MG63 (cell line): ENCODE measurements at regions not wholly inside any gene's neighbourhood (a gene's known extent, or its start where the extent isn't known, plus 50 kb on each side); places are given as distances from the start of the nearest gene placed in this dataset.

ENCODE experiments used
- DNase-seq: peaks from one replicate; pipeline ENCODE4 v3.0.0-alpha.2; 2020
- H3K27me3 ChIP-seq: fragments of 250-450 bp; sonication (Bioruptor Pico); 2 replicates; pipeline ENCODE4 v1.5.1; 2020; ENCODE audit warnings: mild to moderate bottlenecking, moderate library complexity
- H3K36me3 ChIP-seq: fragments of 250-450 bp; sonication (Bioruptor Pico); 2 replicates; pipeline ENCODE4 v1.5.1; 2020; ENCODE audit warnings: mild to moderate bottlenecking, moderate library complexity
- H3K4me3 ChIP-seq: fragments of 250-450 bp; sonication (Bioruptor Pico); 2 replicates; pipeline ENCODE4 v1.5.1; 2020; ENCODE audit warnings: mild to moderate bottlenecking, moderate library complexity
- H3K9me3 ChIP-seq: fragments of 250-450 bp; sonication (Bioruptor Pico); 2 replicates; pipeline ENCODE4 v1.5.1; 2020; ENCODE audit warnings: mild to moderate bottlenecking, moderate library complexity

GRCh38 chr20:51217347-51218045, 194.6 kb upstream of the KCNG1 start:
- peaks cover 16% of the 10 kb centered on the region for H3K9me3 ChIP-seq
- no peaks in the 10 kb centered on the region for H3K36me3 ChIP-seq
- H3K27me3 ChIP-seq: no peaks in the 10 kb centered on the region; the same call in 1 of the 2 replicates
- H3K4me3 ChIP-seq: no peak overlapping the region
- DNase-seq: no peak

GRCh38 chr20:51216850-51217249, 193.9 kb upstream of the KCNG1 start:
- no peak for DNase-seq
- no peaks in the 10 kb centered on the region for H3K27me3 ChIP-seq
- no peak overlapping the region for H3K4me3 ChIP-seq
- no peaks in the 10 kb centered on the region for H3K36me3 ChIP-seq
- peaks cover 16% of the 10 kb centered on the region for H3K9me3 ChIP-seq

- H3K9me3 ChIP-seq: peaks cover 10% of the 10 kb centered on the region
- no peak overlapping the region for H3K4me3 ChIP-seq
- no peak for DNase-seq
- H3K36me3 ChIP-seq: no peaks in the 10 kb centered on the region
- H3K27me3 ChIP-seq: peaks cover 12% of the 10 kb centered on the region
Observed at GRCh38 chr20:51212816-51213215, 189.9 kb upstream of the KCNG1 start.

- Histone ChIP-seq H3K4me3 (no peak overlapping the region), H3K27me3 (peaks cover 19% of the 10 kb centered on the region), H3K9me3 (no peaks in the 10 kb centered on the region), H3K36me3 (no peaks in the 10 kb centered on the region)
- DNase-seq: no peak
Observed at GRCh38 chr20:51211191-51211590, 188.3 kb upstream of the KCNG1 start.

GRCh38 chr20:51210084-51210483, 187.2 kb upstream of the KCNG1 start:
- no peaks in the 10 kb centered on the region for H3K36me3 ChIP-seq
- H3K4me3 ChIP-seq: no peak overlapping the region
- DNase-seq: no peak
- H3K27me3 ChIP-seq: peaks cover 19% of the 10 kb centered on the region
- H3K9me3 ChIP-seq: no peaks in the 10 kb centered on the region

GRCh38 chr20:51208162-51208561, 185.3 kb upstream of the KCNG1 start:
- no peak overlapping the region for H3K4me3 ChIP-seq
- H3K27me3 ChIP-seq: peaks cover 34% of the 10 kb centered on the region
- H3K9me3 ChIP-seq: no peaks in the 10 kb centered on the region
- DNase-seq: no peak
- H3K36me3 ChIP-seq: no peaks in the 10 kb centered on the region

- Histone ChIP-seq H3K9me3 (no peaks in the 10 kb centered on the region), H3K27me3 (peaks cover 36% of the 10 kb centered on the region), H3K36me3 (no peaks in the 10 kb centered on the region), H3K4me3 (no peak overlapping the region)
- DNase-seq: no peak
Observed at GRCh38 chr20:51206032-51206662, 183.2 kb upstream of the KCNG1 start.

- no peak for DNase-seq
- Histone ChIP-seq H3K27me3 (peaks cover 33% of the 10 kb centered on the region), H3K9me3 (no peaks in the 10 kb centered on the region), H3K4me3 (no peak overlapping the region), H3K36me3 (no peaks in the 10 kb centered on the region)
Observed at GRCh38 chr20:51204794-51205193, 181.9 kb upstream of the KCNG1 start.

GRCh38 chr20:51204051-51204715, 181.3 kb upstream of the KCNG1 start:
- Histone ChIP-seq H3K9me3 (no peaks in the 10 kb centered on the region), H3K27me3 (peaks cover 28% of the 10 kb centered on the region), H3K36me3 (no peaks in the 10 kb centered on the region), H3K4me3 (no peak overlapping the region)
- DNase-seq: no peak

- Histone ChIP-seq H3K4me3 (no peak overlapping the region), H3K36me3 (no peaks in the 10 kb centered on the region), H3K27me3 (peaks cover 22% of the 10 kb centered on the region), H3K9me3 (no peaks in the 10 kb centered on the region)
- DNase-seq: no peak
Observed at GRCh38 chr20:51202304-51202703, 179.4 kb upstream of the KCNG1 start.

GRCh38 chr20:51199920-51200319, 177.0 kb upstream of the KCNG1 start:
- DNase-seq: no peak
- Histone ChIP-seq H3K9me3 (peaks cover 5% of the 10 kb centered on the region; the same call in 1 of the 2 replicates), H3K27me3 (peaks cover 15% of the 10 kb centered on the region), H3K36me3 (no peaks in the 10 kb centered on the region), H3K4me3 (no peak overlapping the region)

- peaks cover 9% of the 10 kb centered on the region for H3K27me3 ChIP-seq
- H3K36me3 ChIP-seq: no peaks in the 10 kb centered on the region
- H3K9me3 ChIP-seq: peaks cover 7% of the 10 kb centered on the region; the same call in 1 of the 2 replicates
- no peak for DNase-seq
- no peak overlapping the region for H3K4me3 ChIP-seq
Observed at GRCh38 chr20:51198876-51199523, 176.1 kb upstream of the KCNG1 start.

- H3K4me3 ChIP-seq: no peak overlapping the region
- peaks cover 7% of the 10 kb centered on the region; the same call in 1 of the 2 replicates for H3K9me3 ChIP-seq
- no peak for DNase-seq
- no peaks in the 10 kb centered on the region for H3K36me3 ChIP-seq
- H3K27me3 ChIP-seq: peaks cover 3% of the 10 kb centered on the region
Observed at GRCh38 chr20:51198238-51198637, 175.3 kb upstream of the KCNG1 start.

GRCh38 chr20:51196991-51197651, 174.2 kb upstream of the KCNG1 start:
- Histone ChIP-seq H3K36me3 (no peaks in the 10 kb centered on the region), H3K27me3 (no peaks in the 10 kb centered on the region; the same call in none of the 2 replicates), H3K4me3 (no peak overlapping the region), H3K9me3 (peaks cover 7% of the 10 kb centered on the region; the same call in 1 of the 2 replicates)
- no peak for DNase-seq

GRCh38 chr20:51195990-51196389, 173.1 kb upstream of the KCNG1 start:
- no peak for DNase-seq
- Histone ChIP-seq H3K27me3 (no peaks in the 10 kb centered on the region; the same call in 1 of the 2 replicates), H3K4me3 (no peak overlapping the region), H3K36me3 (no peaks in the 10 kb centered on the region), H3K9me3 (peaks cover 7% of the 10 kb centered on the region; the same call in 1 of the 2 replicates)

GRCh38 chr20:51195419-51195901, 172.6 kb upstream of the KCNG1 start:
- DNase-seq: peak; percentile 72
- Histone ChIP-seq H3K4me3 (no peak overlapping the region), H3K9me3 (peaks cover 7% of the 10 kb centered on the region; the same call in 1 of the 2 replicates), H3K36me3 (no peaks in the 10 kb centered on the region), H3K27me3 (no peaks in the 10 kb centered on the region; the same call in 1 of the 2 replicates)
